ENCODE measurements at regions not wholly inside any gene's neighbourhood (a gene's known extent, or its start where the extent isn't known, plus 50 kb on each side); places are given as distances from the start of the nearest gene placed in this dataset.

GRCh38 chr11:105407101-105407500, 202.8 kb upstream of the GRIA4 start:
- TF ChIP-seq POLR2A (IDR thresholded peaks at IDR 0.05; ENCODE audit: low read depth, low read length) (no peak), POLR2AphosphoS5 (IDR thresholded peaks at IDR 0.05; ENCODE audit: low read depth, low read length) (no peak)
